H1 (cell line): ENCODE measurements at regions not wholly inside any gene's neighbourhood (a gene's known extent, or its start where the extent isn't known, plus 50 kb on each side); places are given as distances from the start of the nearest gene placed in this dataset.

Experiments used
- CTCF ChIA-PET: fragments of 300-600 bp; sonication (Branson Sonifier 250); formaldehyde crosslinking; loops from one replicate; lab custom pipeline; 2021; ENCODE audit not compliant: partially characterized antibody; lab: Charles Lee
- POLR2A ChIA-PET: fragments of 300-600 bp; sonication (Branson Sonifier 250); formaldehyde crosslinking; loops from one replicate; lab custom pipeline; 2021; ENCODE audit warnings: inconsistent platforms; ENCODE audit not compliant: partially characterized antibody; lab: Charles Lee
- DNase-seq, 2 experiments: peaks; one replicate each; pipeline versions ENCODE4 v3.0.0 to v3.0.0-alpha.2; 2010 to 2022; ENCODE audit warnings: low spot score in 2 of 2, low read depth in 1 of 2, mixed read lengths in 1 of 2
- FAIRE-seq: peaks from 2 replicates; lab custom pipeline; 2011; peaks lifted over from hg19 to GRCh38; lab: Jason Lieb, UNC
- H2AFZ ChIP-seq: 2 replicates; pipeline ENCODE4 v1.8.1; 2012; ENCODE audit warnings: low read length, inconsistent platforms
- H2AK5ac ChIP-seq: 2 replicates; pipeline ENCODE4 v1.6.1; 2013; ENCODE audit warnings: low read depth, low read length
- H2BK120ac ChIP-seq: replicated peaks from 2 replicates; pipeline ENCODE3; 2013; ENCODE audit warnings: low read depth, low read length, inconsistent platforms
- H2BK12ac ChIP-seq: 2 replicates; pipeline ENCODE4 v1.6.1; 2013; ENCODE audit warnings: low read depth, low read length
- H2BK15ac ChIP-seq: 2 replicates; pipeline ENCODE4 v1.6.1; 2013; ENCODE audit warnings: low read length
- H2BK20ac ChIP-seq: 2 replicates; pipeline ENCODE4 v1.6.1; 2013; ENCODE audit warnings: low read length
- H2BK5ac ChIP-seq: 2 replicates; pipeline ENCODE4 v1.6.1; 2013; ENCODE audit warnings: low read depth, low read length
- H3K14ac ChIP-seq: 2 replicates; pipeline ENCODE4 v1.6.1; 2013; ENCODE audit warnings: inconsistent platforms; ENCODE audit not compliant: insufficient read length
- H3K18ac ChIP-seq: 2 replicates; pipeline ENCODE4 v1.6.1; 2013; ENCODE audit warnings: low read length; ENCODE audit errors: extremely low read depth
- H3K23ac ChIP-seq: 2 replicates; pipeline ENCODE4 v1.6.1; 2013; ENCODE audit warnings: inconsistent platforms; ENCODE audit not compliant: insufficient read length
- H3K23me2 ChIP-seq: 2 replicates; pipeline ENCODE4 v1.6.1; 2013; ENCODE audit warnings: low read depth, low read length
- H3K27ac ChIP-seq: 2 replicates; pipeline ENCODE4 v1.6.1; 2011; ENCODE audit warnings: low read depth, low read length, inconsistent platforms
- H3K27me3 ChIP-seq, 4 experiments: replicated peaks in 1 of 4; 1 replicate in 1 of 4; 2 replicates in 3 of 4; pipeline versions ENCODE4 v1.6.1 to v1.8.1; 2011 to 2013; ENCODE audit warnings: low read length in 3 of 4, mild to moderate bottlenecking in 3 of 4, inconsistent platforms in 2 of 4, mixed read lengths in 2 of 4, moderate library complexity in 1 of 4; ENCODE audit not compliant: control insufficient read depth in 3 of 4, insufficient read depth in 3 of 4; ENCODE audit errors: extremely low read depth in 1 of 4
- H3K36me3 ChIP-seq, 4 experiments: 2 replicates each; pipeline versions ENCODE4 v1.6.1 to v1.8.1; 2011 to 2013; ENCODE audit warnings: mild to moderate bottlenecking in 4 of 4, low read length in 3 of 4, moderate library complexity in 2 of 4, control low read depth in 1 of 4, inconsistent platforms in 1 of 4; ENCODE audit not compliant: insufficient read depth in 4 of 4, control insufficient read depth in 2 of 4
- H3K4ac ChIP-seq: replicated peaks from 2 replicates; pipeline ENCODE3; 2013; ENCODE audit warnings: low read length, low read depth, mixed read lengths, inconsistent platforms; ENCODE audit not compliant: insufficient read length
- H3K4me1 ChIP-seq, 4 experiments: replicated peaks in 1 of 4; 1 replicate in 1 of 4; 2 replicates in 3 of 4; pipeline versions ENCODE4 v1.6.1 to v1.8.1; 2011 to 2013; ENCODE audit warnings: low read length in 3 of 4, inconsistent platforms in 2 of 4, mixed read lengths in 1 of 4; ENCODE audit not compliant: insufficient read depth in 4 of 4, control insufficient read depth in 3 of 4
- H3K4me2 ChIP-seq, 2 experiments: 2 replicates each; pipeline versions ENCODE4 v1.6.1 to v1.8.1; 2011 to 2013; ENCODE audit warnings: low read depth in 2 of 2, low read length in 2 of 2, control low read depth in 1 of 2, inconsistent platforms in 1 of 2, mild to moderate bottlenecking in 1 of 2; ENCODE audit not compliant: insufficient read depth in 1 of 2
- H3K4me3 ChIP-seq, 4 experiments: fragments of 200-600, 300-600 bp in 1 of 4; sonication (generic), shearing (Covaris generic), sonication (Bioruptor Twin) in 1 of 4; 2 replicates each; pipeline versions ENCODE4 v1.5.1 to v1.8.1; 2011 to 2016; ENCODE audit warnings: low read length in 4 of 4, low read depth in 3 of 4, control low read depth in 2 of 4, inconsistent platforms in 2 of 4, mild to moderate bottlenecking in 2 of 4, mixed read lengths in 1 of 4, moderate library complexity in 1 of 4; ENCODE audit not compliant: insufficient read depth in 2 of 4; ENCODE audit errors: extremely low read depth in 1 of 4
- H3K56ac ChIP-seq: replicated peaks from 2 replicates; pipeline ENCODE3; 2013; ENCODE audit warnings: low read depth, mild to moderate bottlenecking, mixed read lengths, low read length, inconsistent platforms; ENCODE audit not compliant: insufficient read length
- H3K79me1 ChIP-seq: 2 replicates; pipeline ENCODE4 v1.6.1; 2013; ENCODE audit warnings: low read depth, low read length, control low read depth
- H3K79me2 ChIP-seq, 2 experiments: 2 replicates each; pipeline versions ENCODE4 v1.6.1 to v1.8.1; 2012 to 2013; ENCODE audit warnings: low read length in 2 of 2, mild to moderate bottlenecking in 2 of 2, inconsistent platforms in 1 of 2; ENCODE audit not compliant: insufficient read depth in 2 of 2, control insufficient read depth in 1 of 2
- H3K9ac ChIP-seq, 4 experiments: replicated peaks in 1 of 4; 1 replicate in 1 of 4; 2 replicates in 3 of 4; pipeline versions ENCODE4 v1.6.1 to v1.8.1; 2011 to 2013; ENCODE audit warnings: low read depth in 3 of 4, low read length in 3 of 4, control low read depth in 2 of 4, mild to moderate bottlenecking in 2 of 4, moderate library complexity in 2 of 4, inconsistent platforms in 1 of 4; ENCODE audit errors: extremely low read depth in 1 of 4
- H3K9me3 ChIP-seq, 2 experiments: 2 replicates each; pipeline versions ENCODE4 v1.6.1 to v1.8.1; 2012 to 2013; ENCODE audit warnings: mild to moderate bottlenecking in 2 of 2, moderate library complexity in 2 of 2, control low read depth in 1 of 2, inconsistent platforms in 1 of 2, low read depth in 1 of 2, low read length in 1 of 2, mixed read lengths in 1 of 2; ENCODE audit not compliant: insufficient read depth in 2 of 2
- H4K20me1 ChIP-seq, 2 experiments: replicated peaks in 1 of 2; 2 replicates each; pipeline versions ENCODE3 to v1.8.1; 2011 to 2013; ENCODE audit warnings: inconsistent platforms in 2 of 2, low read length in 2 of 2, mild to moderate bottlenecking in 1 of 2; ENCODE audit not compliant: insufficient read depth in 2 of 2, control insufficient read depth in 1 of 2
- H4K5ac ChIP-seq: 2 replicates; pipeline ENCODE4 v1.6.1; 2013; ENCODE audit warnings: low read length, low read depth, mixed read lengths, inconsistent platforms; ENCODE audit not compliant: insufficient read length
- H4K8ac ChIP-seq: 2 replicates; pipeline ENCODE4 v1.8.0; 2013; ENCODE audit warnings: mild to moderate bottlenecking, moderate library complexity, low read length, inconsistent platforms; ENCODE audit not compliant: insufficient read depth; ENCODE audit errors: extremely low read depth
- H4K91ac ChIP-seq: replicated peaks from 2 replicates; pipeline ENCODE3; 2013; ENCODE audit warnings: low read length, mixed read lengths, inconsistent platforms; ENCODE audit not compliant: insufficient read length
- POLR2A ChIP-seq, 2 experiments: IDR thresholded peaks; 1 replicate in 1 of 2; 2 replicates in 1 of 2; pipeline ENCODE4 v1.6.1; 2011; ENCODE audit warnings: low read depth in 2 of 2, low read length in 2 of 2, mild to moderate bottlenecking in 2 of 2; ENCODE audit errors: control extremely low read depth in 1 of 2
- SP4 ChIP-seq: IDR thresholded peaks from 2 replicates; pipeline ENCODE4 v1.6.1; 2012; ENCODE audit warnings: low read length, inconsistent platforms
- WGBS, 2 experiments: shearing (Covaris generic) in 1 of 2; methylation state at CpG; one replicate each; pipeline versions ENCODE4 v1.1.6 to v1.1.7; 2013 to 2015; ENCODE audit warnings: low lambda C conversion rate in 2 of 2, mixed read lengths in 2 of 2, inconsistent platforms in 1 of 2, low coverage in 1 of 2, missing lambda C conversion rate in 1 of 2; ENCODE audit not compliant: insufficient replicate concordance in 2 of 2, insufficient coverage in 1 of 2, insufficient read length in 1 of 2; ENCODE audit errors: extremely low coverage in 1 of 2, missing lambda C conversion rate in 1 of 2; 5-methylcytosine and 5-hydroxymethylcytosine counted together

DNA sequence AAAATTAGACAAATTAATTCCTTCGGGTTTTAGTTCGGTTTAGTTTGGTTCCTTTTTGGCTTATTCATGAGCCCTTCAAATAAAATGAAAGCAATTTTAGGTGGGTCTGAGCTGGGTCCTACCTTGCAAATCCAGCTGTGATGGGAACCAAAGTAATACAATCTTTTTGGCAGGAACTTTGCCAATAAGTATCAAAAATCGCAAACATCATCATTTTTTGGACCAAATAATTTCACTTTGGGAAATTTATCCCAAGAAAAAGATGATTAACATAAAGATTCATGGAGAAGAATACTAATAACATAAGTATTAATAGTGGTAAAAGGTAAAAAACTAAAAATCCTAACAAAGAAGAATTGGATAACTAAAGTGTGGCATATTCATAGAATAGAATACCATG lies 67.8 kb upstream of the MYOCD start:
- H3K4me2 ChIP-seq, result no peak overlapping the region
- H3K27ac ChIP-seq, result no peak overlapping the region
- H4K5ac ChIP-seq, result no peak overlapping the region
- no peak overlapping the region for H3K23ac ChIP-seq
- H3K27me3 ChIP-seq, result no peaks in the 10 kb centered on the region
- no peak overlapping the region for H2BK12ac ChIP-seq
- no peak overlapping the region for H2BK20ac ChIP-seq
- H2BK15ac ChIP-seq, result no peak overlapping the region
- DNase-seq (no peak), FAIRE-seq (no peak)
- H3K9me3 ChIP-seq, result no peaks in the 10 kb centered on the region
- H3K79me1 ChIP-seq, result no peaks in the 10 kb centered on the region
- H4K20me1 ChIP-seq, result no peaks in the 10 kb centered on the region
- no peak overlapping the region for H4K8ac ChIP-seq
- H3K4ac ChIP-seq, result no peak overlapping the region
- H3K56ac ChIP-seq, result no peak overlapping the region
- H4K91ac ChIP-seq, result no peak overlapping the region
- H3K79me2 ChIP-seq, result no peaks in the 10 kb centered on the region
- H3K14ac ChIP-seq, result no peak overlapping the region
- H3K9ac ChIP-seq, result no peak overlapping the region
- H2AFZ ChIP-seq, result no peak overlapping the region
- CTCF ChIA-PET, result no interaction called here
- H3K23me2 ChIP-seq, result no peaks in the 10 kb centered on the region
- H3K36me3 ChIP-seq, result no peaks in the 10 kb centered on the region
- H2BK5ac ChIP-seq, result no peak overlapping the region
- POLR2A ChIA-PET, result no interaction called here
- no peak overlapping the region for H2AK5ac ChIP-seq
- WGBS, 2 experiments, result 90% methylated on average over 3 of the region's 3 CpGs; no CpG with 5 or more reads in 1 of the 2 experiments
- H3K4me1 ChIP-seq, result no peaks in the 10 kb centered on the region
- no peak overlapping the region for H3K4me3 ChIP-seq
- H3K18ac ChIP-seq, result no peak overlapping the region
- H2BK120ac ChIP-seq, result no peak overlapping the region
- TF ChIP-seq SP4 (no peak), POLR2A (IDR thresholded peaks at IDR 0.05; ENCODE audit: control extremely low read depth in 1 of 2, low read depth in 2 of 2, low read length in 2 of 2) (no peak)
